Glutamatergic neuron (in vitro differentiated cells): ENCODE measurements at regions not wholly inside any gene's neighbourhood (a gene's known extent, or its start where the extent isn't known, plus 50 kb on each side); places are given as distances from the start of the nearest gene placed in this dataset.
A peak's percentile ranks its signal among the peaks of the same experiment; 100 is the strongest.

Experiments
- DNase-seq: peaks from one replicate; pipeline ENCODE4 v3.0.0; 2022
- H3K27ac Mint-ChIP-seq: one replicate; pipeline ENCODE4 v1.8.0; 2020; ENCODE audit warnings: mild to moderate bottlenecking, mixed read lengths, inconsistent platforms; ENCODE audit not compliant: unreplicated experiment
- H3K27me3 Mint-ChIP-seq: one replicate; pipeline ENCODE4 v1.8.0; 2020; ENCODE audit warnings: mild to moderate bottlenecking, moderate library complexity, mixed read lengths, inconsistent platforms; ENCODE audit not compliant: unreplicated experiment
- H3K36me3 Mint-ChIP-seq: one replicate; pipeline ENCODE4 v1.8.0; 2020; ENCODE audit warnings: mild to moderate bottlenecking, mixed read lengths, inconsistent platforms; ENCODE audit not compliant: unreplicated experiment
- H3K4me1 Mint-ChIP-seq: one replicate; pipeline ENCODE4 v1.8.0; 2020; ENCODE audit warnings: mild to moderate bottlenecking, low read depth, mixed read lengths, inconsistent platforms; ENCODE audit not compliant: unreplicated experiment
- H3K4me3 Mint-ChIP-seq: one replicate; pipeline ENCODE4 v1.8.0; 2020; ENCODE audit warnings: mild to moderate bottlenecking, mixed read lengths, inconsistent platforms; ENCODE audit not compliant: unreplicated experiment
- H3K9me3 Mint-ChIP-seq: one replicate; pipeline ENCODE4 v1.8.0; 2020; ENCODE audit warnings: mild to moderate bottlenecking, moderate library complexity, mixed read lengths, inconsistent platforms; ENCODE audit not compliant: unreplicated experiment
- TF ChIP-seq, protein P1 (sequence below): fragments of 200-600 bp; sonication (generic); IDR thresholded peaks from one replicate; pipeline ENCODE4 v1.5.0; 2021; ENCODE audit not compliant: partially characterized antibody, unreplicated experiment

DNA sequence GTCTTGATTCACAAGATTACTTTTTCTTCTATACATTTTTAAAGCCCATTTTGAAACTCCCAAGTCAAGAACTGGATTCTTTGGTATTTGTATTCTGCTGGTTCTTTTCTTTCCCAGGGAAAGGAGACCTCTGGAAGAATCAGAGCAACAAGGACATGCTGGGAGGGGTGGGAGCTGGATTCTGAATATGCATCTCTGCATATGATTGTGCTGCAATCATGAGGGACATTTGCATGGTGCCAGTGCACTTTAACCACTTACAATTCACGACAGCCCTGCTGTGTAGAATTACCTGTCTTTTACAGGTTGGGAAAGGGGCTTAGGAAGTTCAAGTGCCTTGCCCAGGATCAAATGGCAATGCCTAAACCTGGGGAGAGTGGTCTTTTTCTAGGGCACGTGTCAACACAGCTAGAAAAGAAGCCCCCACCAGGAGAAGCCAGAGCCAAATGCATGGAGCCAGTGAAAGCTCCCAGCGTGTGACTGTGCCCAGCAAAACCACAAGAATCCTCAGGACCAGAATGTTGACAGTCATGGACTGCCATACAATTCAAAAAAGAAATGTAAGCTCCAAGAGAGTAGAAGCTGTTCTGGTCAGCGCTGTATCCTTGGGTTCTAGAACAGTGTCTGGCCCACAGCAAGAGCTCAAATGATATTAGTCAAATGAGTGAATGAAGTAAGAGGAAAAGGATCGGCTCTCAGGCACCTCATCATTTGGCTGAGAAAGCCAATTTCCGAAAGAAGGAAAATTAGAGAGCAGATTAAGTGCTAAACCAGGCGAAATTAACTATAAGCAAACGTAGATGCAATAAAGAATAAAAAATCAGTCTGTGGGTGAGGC is 84.5 kb upstream of the MEF2A start:
- Mint-ChIP-seq H3K4me3 (no peak overlapping the region), H3K27ac (no peak overlapping the region), H3K27me3 (peaks cover 6% of the 10 kb centered on the region), H3K4me1 (peaks cover 16% of the 10 kb centered on the region), H3K36me3 (peaks cover 11% of the 10 kb centered on the region), H3K9me3 (no peaks in the 10 kb centered on the region)
- TF ChIP-seq, protein P1, sequence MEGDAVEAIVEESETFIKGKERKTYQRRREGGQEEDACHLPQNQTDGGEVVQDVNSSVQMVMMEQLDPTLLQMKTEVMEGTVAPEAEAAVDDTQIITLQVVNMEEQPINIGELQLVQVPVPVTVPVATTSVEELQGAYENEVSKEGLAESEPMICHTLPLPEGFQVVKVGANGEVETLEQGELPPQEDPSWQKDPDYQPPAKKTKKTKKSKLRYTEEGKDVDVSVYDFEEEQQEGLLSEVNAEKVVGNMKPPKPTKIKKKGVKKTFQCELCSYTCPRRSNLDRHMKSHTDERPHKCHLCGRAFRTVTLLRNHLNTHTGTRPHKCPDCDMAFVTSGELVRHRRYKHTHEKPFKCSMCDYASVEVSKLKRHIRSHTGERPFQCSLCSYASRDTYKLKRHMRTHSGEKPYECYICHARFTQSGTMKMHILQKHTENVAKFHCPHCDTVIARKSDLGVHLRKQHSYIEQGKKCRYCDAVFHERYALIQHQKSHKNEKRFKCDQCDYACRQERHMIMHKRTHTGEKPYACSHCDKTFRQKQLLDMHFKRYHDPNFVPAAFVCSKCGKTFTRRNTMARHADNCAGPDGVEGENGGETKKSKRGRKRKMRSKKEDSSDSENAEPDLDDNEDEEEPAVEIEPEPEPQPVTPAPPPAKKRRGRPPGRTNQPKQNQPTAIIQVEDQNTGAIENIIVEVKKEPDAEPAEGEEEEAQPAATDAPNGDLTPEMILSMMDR = no peak
- DNase-seq = no peak

DNA sequence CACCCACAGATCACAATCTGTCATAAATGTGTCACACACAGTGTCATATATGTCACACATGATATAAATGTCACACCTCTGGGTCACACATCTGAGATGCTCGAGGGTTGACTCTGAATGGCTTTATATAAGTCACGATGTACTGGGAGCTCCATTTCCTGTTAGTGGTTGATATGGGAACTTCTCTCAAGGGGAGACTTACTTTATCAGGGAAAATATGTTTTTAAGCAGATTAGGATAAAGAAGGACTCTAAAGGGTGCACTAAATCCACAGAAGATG is 83.9 kb upstream of the MEF2A start:
- TF ChIP-seq, protein P1 = no peak
- Mint-ChIP-seq H3K9me3 (no peaks in the 10 kb centered on the region), H3K27me3 (peaks cover 6% of the 10 kb centered on the region), H3K4me3 (no peak overlapping the region), H3K36me3 (peaks cover 11% of the 10 kb centered on the region), H3K4me1 (peaks cover 16% of the 10 kb centered on the region), H3K27ac (no peak overlapping the region)
- no peak for DNase-seq

DNA sequence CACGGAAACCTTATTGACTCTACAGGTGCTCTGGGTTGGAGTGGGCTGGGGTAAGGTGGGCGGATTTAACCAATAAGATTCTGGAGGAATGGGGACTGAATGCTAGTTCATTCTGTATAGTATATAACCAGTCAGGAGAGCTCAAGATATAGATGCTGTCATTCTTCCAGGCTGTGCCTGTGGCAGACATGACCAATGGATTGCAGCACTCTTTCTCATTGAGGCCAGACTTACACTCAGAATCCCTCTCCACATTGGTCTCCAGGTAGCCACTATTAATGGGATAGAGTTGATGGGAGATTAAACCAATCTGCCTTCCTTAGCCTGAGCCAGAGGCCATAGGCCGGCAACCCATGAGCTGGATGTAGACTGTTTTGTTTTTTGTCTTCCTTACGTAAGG is 82.8 kb upstream of the MEF2A start:
- no peak overlapping the region for H3K4me3 Mint-ChIP-seq
- DNase-seq = no peak
- H3K4me1 Mint-ChIP-seq = peaks cover 22% of the 10 kb centered on the region
- H3K9me3 Mint-ChIP-seq = no peaks in the 10 kb centered on the region
- peaks cover 9% of the 10 kb centered on the region for H3K27me3 Mint-ChIP-seq
- peaks cover 11% of the 10 kb centered on the region for H3K36me3 Mint-ChIP-seq
- TF ChIP-seq, protein P1 = no peak
- H3K27ac Mint-ChIP-seq = no peak overlapping the region

DNA sequence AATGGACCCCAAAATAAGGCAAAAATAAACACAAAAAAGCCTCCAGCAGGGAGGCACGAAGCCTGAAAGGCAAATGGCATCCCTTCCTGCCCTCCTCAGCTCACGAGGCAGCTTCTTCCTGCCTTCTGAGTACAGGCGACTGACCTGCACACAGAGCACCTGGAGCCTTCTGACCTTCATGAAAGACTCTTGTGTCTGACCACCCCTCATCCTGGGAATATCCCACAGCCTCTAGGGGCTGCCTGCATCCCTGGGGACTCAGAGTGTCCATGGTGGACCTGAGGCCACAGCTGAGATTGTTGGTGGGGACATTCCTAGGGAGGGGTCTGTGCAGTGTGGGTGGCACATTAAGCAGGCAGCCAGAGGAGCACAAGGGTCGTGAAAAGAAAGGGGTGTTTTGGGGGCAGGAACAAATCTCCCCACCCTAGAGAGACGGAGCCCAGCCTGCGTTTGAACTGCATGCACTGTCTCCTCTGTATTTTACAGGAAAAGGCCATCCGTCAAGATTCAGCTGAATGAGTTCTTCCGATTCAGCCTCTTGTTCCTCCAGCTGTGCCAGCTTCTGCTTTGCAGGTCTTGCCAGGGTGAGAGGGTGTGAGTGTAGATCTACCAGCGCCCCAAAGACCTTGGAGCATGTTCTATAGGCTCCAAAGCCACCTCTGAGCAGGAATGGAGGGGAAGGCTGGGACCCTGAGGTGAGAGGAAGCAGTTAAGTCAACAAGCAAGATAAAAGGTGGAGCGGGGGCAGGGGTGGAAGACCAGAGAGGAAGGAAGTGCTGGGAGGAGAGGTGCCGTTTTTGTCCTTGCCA is 80.4 kb upstream of the MEF2A start:
- Mint-ChIP-seq H3K9me3 (peaks cover 2% of the 10 kb centered on the region), H3K4me3 (peak overlapping the region; percentile 83), H3K36me3 (peaks cover 14% of the 10 kb centered on the region), H3K27ac (no peak overlapping the region), H3K27me3 (peaks cover 8% of the 10 kb centered on the region), H3K4me1 (peaks cover 19% of the 10 kb centered on the region)
- DNase-seq = no peak
- TF ChIP-seq, protein P1 = no peak

DNA sequence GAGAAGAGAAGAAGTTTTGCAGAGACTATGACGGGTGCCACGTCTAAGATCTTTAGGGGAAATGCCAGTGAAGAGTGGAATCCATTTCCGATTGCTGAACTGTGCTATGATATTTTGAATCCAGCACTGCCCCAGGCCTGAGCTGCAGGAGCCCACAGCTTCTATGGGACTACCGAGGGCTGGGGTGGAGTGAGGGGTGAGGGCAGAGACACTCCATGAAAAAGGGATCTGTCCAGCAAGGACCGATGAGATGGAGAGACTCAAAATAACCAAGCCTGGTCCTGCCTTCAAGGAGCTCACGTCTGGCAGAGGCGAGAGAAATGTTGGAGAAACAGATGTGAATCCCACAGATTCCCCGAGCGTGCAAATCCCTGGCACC is 79.8 kb upstream of the MEF2A start:
- peaks cover 2% of the 10 kb centered on the region for H3K9me3 Mint-ChIP-seq
- H3K4me3 Mint-ChIP-seq = peak overlapping the region; percentile 83
- H3K27me3 Mint-ChIP-seq = peaks cover 8% of the 10 kb centered on the region
- H3K27ac Mint-ChIP-seq = peak overlapping the region; percentile 48
- TF ChIP-seq, protein P1 = no peak
- DNase-seq = no peak
- peaks cover 13% of the 10 kb centered on the region for H3K4me1 Mint-ChIP-seq
- peaks cover 18% of the 10 kb centered on the region for H3K36me3 Mint-ChIP-seq
